Hypothalamus (tissue), 51 donors: ENCODE measurements at regions not wholly inside any gene's neighbourhood (a gene's known extent, or its start where the extent isn't known, plus 50 kb on each side); places are given as distances from the start of the nearest gene placed in this dataset.
A peak's percentile ranks its signal among the peaks of the same experiment; 100 is the strongest.

Experiments
- DNase-seq, 51 donors: peaks; one replicate each; lab custom pipeline; 2025; lab: John Stamatoyannopoulos, UW

- no peak for DNase-seq
Observed at GRCh38 chr3:56985878-56986277, 74.6 kb upstream of the SPATA12 start.

DNA sequence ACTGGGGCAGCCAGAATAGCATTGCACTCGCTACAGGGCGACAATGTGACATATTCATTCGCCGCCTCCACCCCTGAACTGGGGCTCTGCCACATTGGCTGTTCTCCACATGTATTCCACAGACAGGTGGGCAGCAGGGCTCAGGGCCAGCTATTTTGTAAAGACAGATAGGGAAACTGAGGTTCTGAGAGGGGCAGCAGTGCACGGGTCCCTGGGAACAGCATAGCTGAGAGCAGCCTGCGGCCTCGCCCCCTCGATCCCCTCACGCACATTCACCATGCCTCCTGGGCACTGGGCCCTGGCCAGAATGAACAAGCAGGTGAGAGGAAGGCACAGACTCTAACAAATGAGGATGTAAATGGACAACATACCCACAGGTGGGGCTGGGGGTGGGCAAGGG is 75.0 kb upstream of the SPATA12 start:
- DNase-seq, result no peak

- no peak for DNase-seq
Observed at GRCh38 chr3:56983427-56983826, 77.0 kb upstream of the SPATA12 start.

GRCh38 chr3:56981445-56982230 is 78.8 kb upstream of the SPATA12 start:
- DNase-seq, result no peak

- DNase-seq, result peak in 3 of 51 donors; percentile 12 to 57 (median 18)
Observed at GRCh38 chr3:56980798-56981390, 79.6 kb upstream of the SPATA12 start.

- DNase-seq, result no peak
Observed at GRCh38 chr3:56980243-56980642, 80.2 kb upstream of the SPATA12 start.

DNA sequence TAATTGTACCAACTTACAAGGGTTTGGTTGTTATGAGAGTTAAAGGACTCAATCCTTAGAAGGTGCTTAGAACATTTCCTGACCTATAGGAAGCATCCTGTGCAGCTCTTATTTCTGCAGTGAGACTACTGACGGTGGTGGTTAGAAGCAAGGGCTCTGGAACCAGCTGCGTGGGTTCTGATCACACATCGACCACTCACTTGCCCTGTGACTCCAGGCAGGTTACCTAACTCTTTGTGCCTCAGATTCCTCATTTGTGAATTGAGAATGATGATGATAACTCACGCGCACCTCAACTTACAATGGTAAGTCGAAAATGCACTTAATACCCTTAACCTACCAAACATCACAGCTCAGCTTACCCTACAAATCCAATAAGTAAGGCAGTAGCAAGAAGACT is 80.7 kb upstream of the SPATA12 start:
- no peak for DNase-seq

GRCh38 chr3:56977561-56977889 is 82.9 kb upstream of the SPATA12 start:
- DNase-seq, result no peak

DNA sequence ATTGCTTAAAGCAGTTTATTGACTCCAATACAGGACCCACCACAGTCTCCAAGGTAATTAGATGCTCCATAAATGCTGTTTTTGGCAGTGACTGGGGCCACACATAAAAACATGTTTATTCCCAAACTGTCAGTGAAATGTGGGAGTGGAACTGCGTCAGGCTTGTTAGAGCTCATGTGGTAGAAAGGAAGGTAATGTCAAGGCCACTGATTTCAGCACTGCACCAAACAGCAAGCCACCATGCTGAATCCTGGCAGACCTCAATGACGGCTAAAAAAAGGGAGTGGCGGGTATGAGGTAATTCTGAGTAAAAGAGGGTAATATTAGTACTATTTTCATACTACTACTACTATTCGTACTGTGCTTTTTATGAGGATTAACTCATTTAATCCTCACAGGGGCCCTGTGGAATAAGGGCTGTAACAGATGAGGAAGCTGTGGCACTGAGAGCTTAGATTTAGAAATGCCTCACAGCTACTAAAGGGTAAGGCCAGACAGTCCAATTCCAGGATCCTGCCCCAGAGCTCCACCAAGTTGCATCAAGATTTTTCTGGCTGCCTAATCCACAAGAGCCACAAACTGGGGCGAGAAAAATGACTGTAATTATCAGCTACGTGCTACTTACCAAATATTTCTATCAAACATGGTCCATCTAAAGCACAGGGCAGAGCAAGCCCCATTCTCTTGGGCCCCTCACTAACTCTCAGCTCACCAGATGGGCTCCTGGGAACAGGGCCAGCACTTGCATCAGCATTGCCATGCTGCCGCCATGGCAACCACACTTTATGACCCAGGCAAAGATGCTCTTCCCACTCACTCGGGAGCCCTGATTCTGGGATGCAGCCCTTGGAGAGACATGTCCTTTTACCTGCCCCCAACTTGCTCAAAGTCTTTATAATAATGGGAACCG is 83.6 kb upstream of the SPATA12 start:
- DNase-seq, result peak in 31 of 51 donors; percentile 6 to 64 (median 34)

DNA sequence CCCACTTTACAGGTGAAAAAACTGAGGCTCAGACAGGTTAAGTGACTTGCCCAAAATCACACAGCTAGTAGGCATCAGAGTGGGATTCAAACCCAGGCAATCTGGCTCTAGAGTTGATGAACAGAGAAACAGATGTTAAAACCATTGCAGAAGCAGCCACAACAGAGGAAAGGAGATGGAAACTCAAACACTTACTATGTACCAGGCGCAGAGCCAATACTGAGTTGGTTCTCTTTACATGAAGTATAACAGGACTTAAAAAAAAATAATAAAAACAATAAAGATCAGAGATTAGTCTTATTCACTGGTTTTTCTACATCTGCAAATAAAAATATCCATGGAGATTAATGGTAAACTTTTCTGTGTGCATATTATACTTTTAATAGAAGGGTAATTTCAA is 84.9 kb upstream of the SPATA12 start:
- DNase-seq, result no peak

GRCh38 chr3:56974247-56974930 is 86.1 kb upstream of the SPATA12 start:
- DNase-seq, result peak in 1 of 51 donors; percentile 59

- DNase-seq, result no peak
Observed at GRCh38 chr3:56971816-56972215, 88.6 kb upstream of the SPATA12 start.

- no peak for DNase-seq
Observed at GRCh38 chr3:56971261-56971660, 89.2 kb upstream of the SPATA12 start.

GRCh38 chr3:56970461-56970879 is 90.0 kb upstream of the SPATA12 start:
- DNase-seq, result no peak

DNA sequence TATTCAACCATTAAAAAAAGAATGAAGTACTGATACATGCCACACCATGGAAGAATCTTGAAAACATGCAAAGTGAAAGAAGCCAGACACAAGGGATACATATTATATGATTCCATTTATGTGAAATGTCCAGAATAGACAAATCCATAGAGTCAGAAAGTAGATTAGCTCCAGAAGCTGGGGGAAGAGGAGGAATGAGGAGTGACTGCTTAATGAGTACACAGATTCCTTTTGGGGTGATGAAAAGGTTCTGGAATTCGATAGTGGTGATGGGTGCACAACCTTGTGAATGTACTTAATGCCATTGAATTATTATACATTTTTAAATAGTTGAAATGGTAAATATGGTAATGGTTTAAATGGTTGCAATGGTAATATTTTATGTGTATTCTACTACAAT is 90.6 kb upstream of the SPATA12 start:
- DNase-seq, result no peak

DNA sequence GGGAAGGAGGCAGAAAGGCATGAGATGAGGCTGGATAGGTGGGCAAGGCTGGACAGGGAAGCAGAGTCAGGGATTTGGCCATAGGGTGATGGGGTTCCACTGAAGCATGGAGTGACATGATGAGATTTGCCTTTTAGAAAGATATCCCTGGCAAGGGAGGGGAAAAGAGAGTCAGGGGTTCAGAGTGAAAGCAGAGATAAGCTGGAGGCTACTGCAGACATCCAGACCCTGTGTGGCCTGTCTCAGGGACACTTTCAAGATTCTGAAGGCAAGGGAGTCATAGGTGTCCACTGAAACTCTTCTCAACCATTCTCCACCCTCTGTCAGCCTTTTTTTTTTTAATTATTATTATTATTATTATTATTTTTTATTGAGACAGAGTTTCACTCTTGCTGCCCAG is 94.0 kb upstream of the SPATA12 start:
- no peak for DNase-seq

DNA sequence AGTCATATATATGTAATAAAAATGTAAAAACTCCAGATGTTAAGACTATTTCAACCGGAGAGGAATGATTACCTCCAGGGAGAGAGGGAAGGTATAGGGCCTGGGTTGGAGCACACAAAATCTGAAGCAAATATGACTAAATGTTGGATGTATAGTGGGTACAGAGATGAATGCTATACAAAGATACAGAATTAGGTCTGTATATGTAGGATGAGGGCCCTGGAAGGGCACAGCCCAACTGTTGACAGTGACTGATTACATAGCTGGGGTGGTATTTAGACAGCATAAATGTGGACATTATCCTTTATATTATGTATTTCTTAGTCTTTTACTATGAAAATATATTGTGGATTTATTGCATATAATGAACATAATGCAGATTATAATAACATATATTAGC is 94.4 kb upstream of the SPATA12 start:
- no peak for DNase-seq

- DNase-seq, result no peak
Observed at GRCh38 chr3:56962922-56963321, 97.5 kb upstream of the SPATA12 start.

DNA sequence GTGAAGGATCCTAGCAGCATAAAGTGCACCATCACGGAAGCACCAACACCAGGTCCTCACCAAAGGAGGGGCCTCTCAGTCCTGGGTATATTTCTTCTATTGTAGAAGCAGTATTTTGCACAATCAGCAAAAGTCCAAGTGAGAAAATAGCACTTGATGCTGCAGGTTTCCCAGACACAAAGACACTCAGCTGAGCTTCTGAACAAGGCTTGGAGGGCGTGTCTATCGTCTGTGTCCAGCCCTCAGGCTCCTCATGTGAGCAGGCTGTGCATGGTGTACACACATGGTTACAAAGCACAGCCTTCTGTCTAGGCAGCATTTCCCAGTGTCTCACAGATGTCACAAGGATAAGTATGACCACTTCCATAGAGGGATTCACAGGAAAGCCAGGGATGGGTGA is 98.3 kb upstream of the SPATA12 start:
- no peak for DNase-seq

DNA sequence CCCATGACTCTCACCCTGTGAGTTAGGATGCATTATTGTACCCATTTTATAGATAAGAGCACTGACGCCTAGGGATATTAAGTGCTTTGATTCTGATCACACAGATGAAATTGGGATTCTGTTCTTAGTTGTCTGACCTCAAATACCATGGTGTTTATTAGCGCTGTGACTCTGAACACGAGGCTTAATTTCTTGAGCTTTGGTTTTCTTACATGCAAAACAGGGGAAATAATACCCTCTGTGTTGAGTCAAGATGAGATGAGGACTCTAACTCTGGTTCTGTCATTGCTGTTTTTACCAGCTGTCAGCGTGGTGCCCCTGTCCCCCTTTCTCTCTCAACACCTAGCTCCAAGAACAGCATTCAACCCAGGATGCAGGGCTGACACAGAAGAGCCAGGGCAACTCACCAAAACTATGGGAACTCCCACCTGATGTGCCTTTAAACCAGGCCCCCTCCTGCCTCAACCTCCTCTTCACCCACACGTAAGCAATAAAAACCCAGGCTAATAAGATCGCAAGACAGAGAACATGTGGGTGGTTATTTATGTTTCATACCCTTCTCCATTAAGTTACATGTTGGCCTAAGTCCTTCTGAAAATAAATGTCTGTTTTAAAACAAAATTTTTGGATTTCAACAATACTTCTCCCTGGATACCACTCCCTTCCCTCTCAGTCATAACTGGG is 100.1 kb upstream of the SPATA12 start:
- DNase-seq, result no peak
